Astrocyte (in vitro differentiated cells and primary cell): ENCODE measurements at regions not wholly inside any gene's neighbourhood (a gene's known extent, or its start where the extent isn't known, plus 50 kb on each side); places are given as distances from the start of the nearest gene placed in this dataset.

Experiments
- DNase-seq: peaks from one replicate; pipeline ENCODE4 v3.0.0-alpha.2; 2010; ENCODE audit warnings: low read depth
- FAIRE-seq: peaks from 2 replicates; lab custom pipeline; 2011; peaks lifted over from hg19 to GRCh38; lab: Jason Lieb, UNC
- H2AFZ ChIP-seq: 2 replicates; pipeline ENCODE4 v1.6.0; 2012; ENCODE audit warnings: low read depth, low read length, inconsistent platforms
- H3K27ac ChIP-seq: 2 replicates; pipeline ENCODE4 v1.5.1; 2011; ENCODE audit warnings: low read depth, low read length, inconsistent platforms
- H3K27me3 ChIP-seq: 2 replicates; pipeline ENCODE4 v1.6.0; 2011; ENCODE audit warnings: low read length, inconsistent platforms; ENCODE audit not compliant: insufficient read depth
- H3K36me3 ChIP-seq: 2 replicates; pipeline ENCODE4 v1.5.1; 2011; ENCODE audit warnings: low read length, inconsistent platforms; ENCODE audit not compliant: insufficient read depth
- H3K4me1 ChIP-seq: 2 replicates; pipeline ENCODE4 v1.5.1; 2011; ENCODE audit warnings: low read length, inconsistent platforms; ENCODE audit not compliant: insufficient read depth
- H3K4me2 ChIP-seq: 2 replicates; pipeline ENCODE4 v1.6.0; 2012; ENCODE audit warnings: low read length, inconsistent platforms
- H3K4me3 ChIP-seq: 2 replicates; pipeline ENCODE4 v1.5.1; 2011; ENCODE audit warnings: low read depth, mild to moderate bottlenecking, low read length, inconsistent platforms; ENCODE audit not compliant: insufficient read depth
- H3K79me2 ChIP-seq: 2 replicates; pipeline ENCODE4 v1.6.0; 2012; ENCODE audit warnings: mild to moderate bottlenecking, low read length, inconsistent platforms; ENCODE audit not compliant: insufficient read depth
- H3K9ac ChIP-seq: 2 replicates; pipeline ENCODE4 v1.6.0; 2012; ENCODE audit warnings: mild to moderate bottlenecking, low read length, inconsistent platforms
- H3K9me3 ChIP-seq: 2 replicates; pipeline ENCODE4 v1.5.1; 2012; ENCODE audit warnings: low read depth, mild to moderate bottlenecking, low read length, inconsistent platforms; ENCODE audit not compliant: insufficient read depth
- H4K20me1 ChIP-seq: 2 replicates; pipeline ENCODE4 v1.6.0; 2012; ENCODE audit warnings: low read length, inconsistent platforms; ENCODE audit not compliant: insufficient read depth
- H3K27ac Mint-ChIP-seq: one replicate; pipeline ENCODE4 v1.8.0; 2021; ENCODE audit warnings: mild to moderate bottlenecking, mixed read lengths; ENCODE audit not compliant: unreplicated experiment
- H3K27me3 Mint-ChIP-seq: one replicate; pipeline ENCODE4 v1.8.0; 2021; ENCODE audit warnings: low read depth, mixed read lengths; ENCODE audit not compliant: unreplicated experiment
- H3K36me3 Mint-ChIP-seq: one replicate; pipeline ENCODE4 v1.8.0; 2021; ENCODE audit warnings: low read depth, mixed read lengths; ENCODE audit not compliant: unreplicated experiment
- H3K4me1 Mint-ChIP-seq: one replicate; pipeline ENCODE4 v1.8.0; 2021; ENCODE audit warnings: low read depth, mixed read lengths; ENCODE audit not compliant: unreplicated experiment
- H3K4me3 Mint-ChIP-seq: one replicate; pipeline ENCODE4 v1.8.0; 2021; ENCODE audit warnings: mild to moderate bottlenecking, moderate library complexity, mixed read lengths; ENCODE audit not compliant: unreplicated experiment
- H3K9me3 Mint-ChIP-seq: one replicate; pipeline ENCODE4 v1.8.0; 2021; ENCODE audit warnings: mild to moderate bottlenecking, mixed read lengths; ENCODE audit not compliant: unreplicated experiment
- EZH2 ChIP-seq: IDR thresholded peaks from 2 replicates; pipeline ENCODE4 v1.6.1; 2012; ENCODE audit warnings: mild to moderate bottlenecking, low read length, inconsistent platforms; ENCODE audit not compliant: insufficient read depth
- TF ChIP-seq, protein P1 (sequence below): IDR thresholded peaks from 2 replicates; pipeline ENCODE4 v1.5.1; 2011; ENCODE audit warnings: low read depth, mild to moderate bottlenecking, inconsistent platforms, low read length, moderate library complexity; ENCODE audit not compliant: insufficient read depth

DNA sequence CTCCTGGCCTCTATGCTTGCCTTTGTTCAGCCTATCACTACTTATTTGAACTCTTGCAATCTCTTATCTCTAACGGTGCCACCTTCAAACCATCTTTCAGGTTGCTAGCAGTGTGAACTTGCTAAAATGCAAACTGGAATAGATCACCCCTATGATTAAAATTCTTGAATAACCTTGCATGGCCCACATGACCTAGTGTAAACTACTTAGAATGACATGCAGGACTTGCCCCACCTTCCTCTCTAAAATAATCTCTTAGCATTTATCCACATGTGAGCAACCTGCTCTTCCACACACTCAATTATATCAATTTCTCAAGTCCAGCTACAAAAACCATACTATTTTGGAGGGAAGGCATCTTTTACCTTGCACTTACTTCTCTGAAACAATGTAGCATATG is 137.6 kb downstream of the ETAA1 start:
- no peaks in the 10 kb centered on the region for H3K36me3 Mint-ChIP-seq
- H3K27me3 Mint-ChIP-seq = no peaks in the 10 kb centered on the region

DNA sequence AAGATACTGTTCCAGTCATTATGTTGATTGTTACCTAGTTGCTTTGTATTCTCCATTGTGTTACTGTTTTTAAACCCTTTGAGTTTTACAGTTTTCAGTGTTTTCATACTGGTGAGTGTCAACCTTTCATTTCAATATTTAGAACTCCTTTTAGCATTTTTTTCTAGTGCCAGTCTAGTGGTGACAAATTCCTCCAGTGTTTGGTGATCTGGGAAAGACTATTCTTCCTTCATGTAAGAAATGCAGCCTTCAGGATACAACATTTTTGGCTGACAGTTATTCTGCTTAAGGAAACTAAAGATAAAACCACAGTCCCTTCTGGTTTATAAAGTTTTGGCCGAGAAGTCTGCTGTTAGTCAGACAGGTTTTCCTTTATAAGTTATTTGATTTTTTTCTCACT is 143.8 kb downstream of the ETAA1 start:
- Histone ChIP-seq H3K36me3 (no peaks in the 10 kb centered on the region), H3K27ac (no peak overlapping the region), H3K27me3 (no peaks in the 10 kb centered on the region), H3K79me2 (no peaks in the 10 kb centered on the region), H3K4me3 (no peak overlapping the region), H3K4me1 (no peaks in the 10 kb centered on the region), H3K9ac (no peak overlapping the region), H4K20me1 (no peaks in the 10 kb centered on the region), H3K9me3 (no peaks in the 10 kb centered on the region), H2AFZ (no peak overlapping the region), H3K4me2 (no peak overlapping the region)
- FAIRE-seq = no peak
- Mint-ChIP-seq H3K36me3 (no peaks in the 10 kb centered on the region), H3K4me3 (no peak overlapping the region), H3K9me3 (peaks cover 28% of the 10 kb centered on the region), H3K4me1 (no peaks in the 10 kb centered on the region), H3K27me3 (no peaks in the 10 kb centered on the region), H3K27ac (no peak overlapping the region)
- DNase-seq = no peak
- TF ChIP-seq, protein P1, sequence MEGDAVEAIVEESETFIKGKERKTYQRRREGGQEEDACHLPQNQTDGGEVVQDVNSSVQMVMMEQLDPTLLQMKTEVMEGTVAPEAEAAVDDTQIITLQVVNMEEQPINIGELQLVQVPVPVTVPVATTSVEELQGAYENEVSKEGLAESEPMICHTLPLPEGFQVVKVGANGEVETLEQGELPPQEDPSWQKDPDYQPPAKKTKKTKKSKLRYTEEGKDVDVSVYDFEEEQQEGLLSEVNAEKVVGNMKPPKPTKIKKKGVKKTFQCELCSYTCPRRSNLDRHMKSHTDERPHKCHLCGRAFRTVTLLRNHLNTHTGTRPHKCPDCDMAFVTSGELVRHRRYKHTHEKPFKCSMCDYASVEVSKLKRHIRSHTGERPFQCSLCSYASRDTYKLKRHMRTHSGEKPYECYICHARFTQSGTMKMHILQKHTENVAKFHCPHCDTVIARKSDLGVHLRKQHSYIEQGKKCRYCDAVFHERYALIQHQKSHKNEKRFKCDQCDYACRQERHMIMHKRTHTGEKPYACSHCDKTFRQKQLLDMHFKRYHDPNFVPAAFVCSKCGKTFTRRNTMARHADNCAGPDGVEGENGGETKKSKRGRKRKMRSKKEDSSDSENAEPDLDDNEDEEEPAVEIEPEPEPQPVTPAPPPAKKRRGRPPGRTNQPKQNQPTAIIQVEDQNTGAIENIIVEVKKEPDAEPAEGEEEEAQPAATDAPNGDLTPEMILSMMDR = no peak
- no peak for TF ChIP-seq EZH2

More for the DNA sequence above, 137.6 kb downstream of the ETAA1 start:
- Histone ChIP-seq H3K27me3 (no peaks in the 10 kb centered on the region), H3K36me3 (no peaks in the 10 kb centered on the region), H3K9ac (no peak overlapping the region), H4K20me1 (no peaks in the 10 kb centered on the region), H3K9me3 (no peaks in the 10 kb centered on the region), H3K79me2 (no peaks in the 10 kb centered on the region), H3K4me2 (no peak overlapping the region), H3K27ac (no peak overlapping the region), H3K4me1 (no peaks in the 10 kb centered on the region), H2AFZ (no peak overlapping the region), H3K4me3 (no peak overlapping the region)
- FAIRE-seq = no peak
- TF ChIP-seq, protein P1 = no peak
- no peak for TF ChIP-seq EZH2
- Mint-ChIP-seq H3K4me1 (no peaks in the 10 kb centered on the region), H3K4me3 (no peak overlapping the region), H3K27ac (no peak overlapping the region), H3K9me3 (peaks cover 12% of the 10 kb centered on the region)
- DNase-seq = no peak

DNA sequence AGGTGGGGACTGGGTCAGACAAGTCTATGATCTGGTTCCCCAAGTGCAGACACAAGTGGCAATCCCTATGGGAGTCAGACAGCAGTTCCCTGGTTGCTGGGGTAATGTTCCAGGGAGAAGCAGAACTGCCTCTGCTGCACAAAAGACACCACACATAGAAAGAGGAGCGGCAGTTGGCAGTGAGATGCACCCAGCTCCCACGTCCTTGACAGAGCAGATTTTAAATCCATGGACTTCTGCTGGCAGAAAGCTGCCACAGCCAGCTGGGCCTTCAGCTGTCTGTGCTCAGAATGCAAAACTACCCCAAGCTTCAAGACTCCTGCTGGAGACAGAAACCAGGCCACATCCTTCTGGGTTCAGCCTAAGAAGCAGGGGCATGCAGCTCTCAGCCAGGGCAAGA is 147.2 kb downstream of the ETAA1 start:
- no peaks in the 10 kb centered on the region for H3K79me2 ChIP-seq
- H3K27ac ChIP-seq = no peak overlapping the region
- H3K4me1 Mint-ChIP-seq = peaks cover 2% of the 10 kb centered on the region
- no peaks in the 10 kb centered on the region for H3K9me3 ChIP-seq
- H3K36me3 Mint-ChIP-seq = no peaks in the 10 kb centered on the region
- no peaks in the 10 kb centered on the region for H3K27me3 Mint-ChIP-seq
- H3K9ac ChIP-seq = no peak overlapping the region
- no peak overlapping the region for H3K4me3 ChIP-seq
- H3K9me3 Mint-ChIP-seq = peaks cover 18% of the 10 kb centered on the region
- H3K4me3 Mint-ChIP-seq = no peak overlapping the region
- no peak overlapping the region for H3K4me2 ChIP-seq
- TF ChIP-seq EZH2 = no peak
- TF ChIP-seq, protein P1 = no peak
- H4K20me1 ChIP-seq = no peaks in the 10 kb centered on the region
- no peaks in the 10 kb centered on the region for H3K4me1 ChIP-seq
- no peak for FAIRE-seq
- DNase-seq = no peak
- no peak overlapping the region for H3K27ac Mint-ChIP-seq
- no peak overlapping the region for H2AFZ ChIP-seq
- H3K36me3 ChIP-seq = no peaks in the 10 kb centered on the region
- H3K27me3 ChIP-seq = no peaks in the 10 kb centered on the region
